HEK293 (cell line): ENCODE measurements at regions not wholly inside any gene's neighbourhood (a gene's known extent, or its start where the extent isn't known, plus 50 kb on each side); places are given as distances from the start of the nearest gene placed in this dataset.

ENCODE experiments used
- CTCF ChIA-PET: fragments of 350-600 bp; formaldehyde crosslinking; extraction: SDS; loops from one replicate; lab custom pipeline; 2021; ENCODE audit warnings: antibody characterized with exemption; lab: Yijun Ruan, JAX
- POLR2A ChIA-PET: fragments of 300-600 bp; formaldehyde crosslinking; extraction: SDS; loops from one replicate; lab custom pipeline; 2020; ENCODE audit warnings: antibody characterized with exemption, inconsistent platforms; lab: Yijun Ruan, JAX
- H3K27ac ChIP-seq: fragments of 200-500 bp; sonication (Bioruptor generic); 2 replicates; pipeline ENCODE4 v1.5.1; 2014; ENCODE audit warnings: low read depth, low read length, control low read depth, inconsistent platforms; ENCODE audit errors: extremely low read depth
- H3K36me3 ChIP-seq, 2 experiments: fragments of 200-500 bp in 1 of 2; sonication (Bioruptor generic) in 1 of 2; 1 replicate in 1 of 2; 2 replicates in 1 of 2; pipeline ENCODE4 v1.5.1; 2014 to 2017; ENCODE audit warnings: inconsistent platforms in 2 of 2, low read length in 2 of 2; ENCODE audit not compliant: control insufficient read depth in 2 of 2, insufficient read depth in 1 of 2
- H3K4me1 ChIP-seq: fragments of 200-500 bp; sonication (Bioruptor generic); 2 replicates; pipeline ENCODE4 v1.5.1; 2014; ENCODE audit warnings: mild to moderate bottlenecking, low read length, inconsistent platforms; ENCODE audit not compliant: control insufficient read depth, insufficient read depth
- H3K4me3 ChIP-seq: 2 replicates; pipeline ENCODE4 v1.5.1; 2011; ENCODE audit warnings: low read depth, mild to moderate bottlenecking, control low read depth, low read length, moderate library complexity
- H3K9me3 ChIP-seq: fragments of 200-500 bp; sonication (Bioruptor generic); 2 replicates; pipeline ENCODE4 v1.5.1; 2014; ENCODE audit warnings: low read depth, low read length, inconsistent platforms; ENCODE audit not compliant: control insufficient read depth, insufficient read depth
- EGR2 ChIP-seq: fragments of 450-650 bp; formaldehyde crosslinking; IDR thresholded peaks from 2 replicates; pipeline ENCODE4 v1.5.1; 2016; ENCODE audit warnings: low read depth, missing biosample characterization, missing genetic modification characterization
- KLF1 ChIP-seq: fragments of 450-650 bp; formaldehyde crosslinking; IDR thresholded peaks from 2 replicates; pipeline ENCODE4 v1.5.1; 2016; ENCODE audit warnings: missing biosample characterization, missing genetic modification characterization
- PATZ1 ChIP-seq: fragments of 450-650 bp; formaldehyde crosslinking; IDR thresholded peaks from 2 replicates; pipeline ENCODE4 v1.5.1; 2016; ENCODE audit warnings: missing biosample characterization, missing genetic modification characterization
- PRDM1 ChIP-seq: fragments of 450-650 bp; formaldehyde crosslinking; IDR thresholded peaks from 2 replicates; pipeline ENCODE4; 2016; ENCODE audit warnings: missing biosample characterization, missing genetic modification characterization
- SCRT2 ChIP-seq: fragments of 450-650 bp; formaldehyde crosslinking; IDR thresholded peaks from 2 replicates; pipeline ENCODE4 v1.5.1; 2016; ENCODE audit warnings: missing biosample characterization, missing genetic modification characterization
- ZBTB44 ChIP-seq: fragments of 450-650 bp; IDR thresholded peaks from 2 replicates; pipeline ENCODE4 v1.5.1; 2018; ENCODE audit warnings: missing biosample characterization, mild to moderate bottlenecking, missing genetic modification characterization
- ZBTB48 ChIP-seq: fragments of 450-650 bp; formaldehyde crosslinking; IDR thresholded peaks from 2 replicates; pipeline ENCODE4 v1.5.1; 2016; ENCODE audit warnings: missing biosample characterization, missing genetic modification characterization
- ZBTB8A ChIP-seq: fragments of 450-650 bp; formaldehyde crosslinking; IDR thresholded peaks from 2 replicates; pipeline ENCODE4 v1.5.1; 2016; ENCODE audit warnings: missing biosample characterization, missing genetic modification characterization
- ZFP3 ChIP-seq: fragments of 450-650 bp; formaldehyde crosslinking; IDR thresholded peaks from 2 replicates; pipeline ENCODE4 v1.5.1; 2016; ENCODE audit warnings: low read depth, missing biosample characterization, missing genetic modification characterization
- ZFP69B ChIP-seq: fragments of 450-650 bp; formaldehyde crosslinking; IDR thresholded peaks from 2 replicates; pipeline ENCODE4 v1.5.1; 2016; ENCODE audit warnings: missing biosample characterization, missing genetic modification characterization
- ZNF132 ChIP-seq: fragments of 450-650 bp; formaldehyde crosslinking; IDR thresholded peaks from 2 replicates; pipeline ENCODE4 v1.5.1; 2017; ENCODE audit warnings: missing biosample characterization, missing genetic modification characterization, borderline replicate concordance
- ZNF148 ChIP-seq: fragments of 450-650 bp; formaldehyde crosslinking; IDR thresholded peaks from 2 replicates; pipeline ENCODE4 v1.5.0; 2017; ENCODE audit warnings: missing biosample characterization, missing genetic modification characterization, borderline replicate concordance
- ZNF169 ChIP-seq: fragments of 450-650 bp; formaldehyde crosslinking; IDR thresholded peaks from 2 replicates; pipeline ENCODE4 v1.5.1; 2016; ENCODE audit warnings: missing biosample characterization, missing genetic modification characterization
- ZNF174 ChIP-seq: fragments of 450-650 bp; formaldehyde crosslinking; IDR thresholded peaks from 2 replicates; pipeline ENCODE4 v1.5.0; 2017; ENCODE audit warnings: missing biosample characterization, mild to moderate bottlenecking, missing genetic modification characterization
- ZNF184 ChIP-seq: fragments of 450-650 bp; IDR thresholded peaks from 2 replicates; pipeline ENCODE4 v1.5.1; 2018; ENCODE audit warnings: missing biosample characterization, mild to moderate bottlenecking, missing genetic modification characterization
- ZNF26 ChIP-seq: fragments of 450-650 bp; formaldehyde crosslinking; IDR thresholded peaks from 2 replicates; pipeline ENCODE4 v1.5.1; 2016; ENCODE audit warnings: missing biosample characterization, missing genetic modification characterization
- ZNF354C ChIP-seq: fragments of 450-650 bp; formaldehyde crosslinking; IDR thresholded peaks from 2 replicates; pipeline ENCODE4 v1.5.1; 2016; ENCODE audit warnings: missing biosample characterization, missing genetic modification characterization, low read depth, borderline replicate concordance
- ZNF521 ChIP-seq: fragments of 450-650 bp; formaldehyde crosslinking; IDR thresholded peaks from 2 replicates; pipeline ENCODE4 v1.5.1; 2017; ENCODE audit warnings: missing biosample characterization, mild to moderate bottlenecking, missing genetic modification characterization
- ZNF544 ChIP-seq: fragments of 450-650 bp; formaldehyde crosslinking; IDR thresholded peaks from 2 replicates; pipeline ENCODE4 v1.5.0; 2017; ENCODE audit warnings: missing biosample characterization, missing genetic modification characterization
- ZNF571 ChIP-seq: fragments of 450-650 bp; formaldehyde crosslinking; IDR thresholded peaks from 2 replicates; pipeline ENCODE4 v1.5.0; 2017; ENCODE audit warnings: missing biosample characterization, missing genetic modification characterization
- ZNF600 ChIP-seq: fragments of 450-650 bp; formaldehyde crosslinking; IDR thresholded peaks from 2 replicates; pipeline ENCODE4 v1.5.1; 2016; ENCODE audit warnings: missing biosample characterization, missing genetic modification characterization
- TF ChIP-seq, protein P1 (sequence below): fragments of 450-650 bp; formaldehyde crosslinking; IDR thresholded peaks from 2 replicates; pipeline ENCODE4 v1.5.1; 2017; ENCODE audit warnings: missing biosample characterization, missing genetic modification characterization
- TF ChIP-seq, protein P2 (sequence below): fragments of 450-650 bp; formaldehyde crosslinking; IDR thresholded peaks from 2 replicates; pipeline ENCODE4 v1.5.1; 2016; ENCODE audit warnings: missing biosample characterization, missing genetic modification characterization, low read depth
- TF ChIP-seq, protein P3 (sequence below): fragments of 450-650 bp; formaldehyde crosslinking; IDR thresholded peaks from 2 replicates; pipeline ENCODE4 v1.5.1; 2017; ENCODE audit warnings: missing biosample characterization, missing genetic modification characterization

- Histone ChIP-seq H3K4me3 (no peak overlapping the region), H3K4me1 (no peaks in the 10 kb centered on the region), H3K36me3 (no peaks in the 10 kb centered on the region), H3K27ac (no peak overlapping the region), H3K9me3 (no peaks in the 10 kb centered on the region)
- ChIA-PET CTCF (interaction anchor here (1.0 to 1.9 kb wide), 2 partner anchors 19 to 174 kb away, joined by 3 to 7 read pairs; no protein-coding TSS in a partner anchor), POLR2A (no interaction called here)
- TF ChIP-seq ZBTB8A (tag by site-specific recombination): no peak
- TF ChIP-seq ZNF544 (tag by site-specific recombination): no peak
- TF ChIP-seq, protein P1, sequence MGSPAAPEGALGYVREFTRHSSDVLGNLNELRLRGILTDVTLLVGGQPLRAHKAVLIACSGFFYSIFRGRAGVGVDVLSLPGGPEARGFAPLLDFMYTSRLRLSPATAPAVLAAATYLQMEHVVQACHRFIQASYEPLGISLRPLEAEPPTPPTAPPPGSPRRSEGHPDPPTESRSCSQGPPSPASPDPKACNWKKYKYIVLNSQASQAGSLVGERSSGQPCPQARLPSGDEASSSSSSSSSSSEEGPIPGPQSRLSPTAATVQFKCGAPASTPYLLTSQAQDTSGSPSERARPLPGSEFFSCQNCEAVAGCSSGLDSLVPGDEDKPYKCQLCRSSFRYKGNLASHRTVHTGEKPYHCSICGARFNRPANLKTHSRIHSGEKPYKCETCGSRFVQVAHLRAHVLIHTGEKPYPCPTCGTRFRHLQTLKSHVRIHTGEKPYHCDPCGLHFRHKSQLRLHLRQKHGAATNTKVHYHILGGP (tag by site-specific recombination): no peak
- TF ChIP-seq PATZ1 (tag by site-specific recombination): no peak
- no peak for TF ChIP-seq EGR2 (tag by site-specific recombination)
- no peak for TF ChIP-seq ZNF571 (tag by site-specific recombination)
- TF ChIP-seq ZBTB44 (tag by site-specific recombination): no peak
- no peak for TF ChIP-seq SCRT2
- no peak for TF ChIP-seq ZFP3
- TF ChIP-seq, protein P2, sequence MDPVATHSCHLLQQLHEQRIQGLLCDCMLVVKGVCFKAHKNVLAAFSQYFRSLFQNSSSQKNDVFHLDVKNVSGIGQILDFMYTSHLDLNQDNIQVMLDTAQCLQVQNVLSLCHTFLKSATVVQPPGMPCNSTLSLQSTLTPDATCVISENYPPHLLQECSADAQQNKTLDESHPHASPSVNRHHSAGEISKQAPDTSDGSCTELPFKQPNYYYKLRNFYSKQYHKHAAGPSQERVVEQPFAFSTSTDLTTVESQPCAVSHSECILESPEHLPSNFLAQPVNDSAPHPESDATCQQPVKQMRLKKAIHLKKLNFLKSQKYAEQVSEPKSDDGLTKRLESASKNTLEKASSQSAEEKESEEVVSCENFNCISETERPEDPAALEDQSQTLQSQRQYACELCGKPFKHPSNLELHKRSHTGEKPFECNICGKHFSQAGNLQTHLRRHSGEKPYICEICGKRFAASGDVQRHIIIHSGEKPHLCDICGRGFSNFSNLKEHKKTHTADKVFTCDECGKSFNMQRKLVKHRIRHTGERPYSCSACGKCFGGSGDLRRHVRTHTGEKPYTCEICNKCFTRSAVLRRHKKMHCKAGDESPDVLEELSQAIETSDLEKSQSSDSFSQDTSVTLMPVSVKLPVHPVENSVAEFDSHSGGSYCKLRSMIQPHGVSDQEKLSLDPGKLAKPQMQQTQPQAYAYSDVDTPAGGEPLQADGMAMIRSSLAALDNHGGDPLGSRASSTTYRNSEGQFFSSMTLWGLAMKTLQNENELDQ: no peak
- no peak for TF ChIP-seq ZNF521
- no peak for TF ChIP-seq ZFP69B (tag by site-specific recombination)
- TF ChIP-seq ZNF354C (tag by site-specific recombination): no peak
- no peak for TF ChIP-seq ZNF600
- no peak for TF ChIP-seq ZNF148 (tag by site-specific recombination)
Observed at GRCh38 chr16:82282662-82283061, 112.6 kb upstream of the MPHOSPH6 start.

DNA sequence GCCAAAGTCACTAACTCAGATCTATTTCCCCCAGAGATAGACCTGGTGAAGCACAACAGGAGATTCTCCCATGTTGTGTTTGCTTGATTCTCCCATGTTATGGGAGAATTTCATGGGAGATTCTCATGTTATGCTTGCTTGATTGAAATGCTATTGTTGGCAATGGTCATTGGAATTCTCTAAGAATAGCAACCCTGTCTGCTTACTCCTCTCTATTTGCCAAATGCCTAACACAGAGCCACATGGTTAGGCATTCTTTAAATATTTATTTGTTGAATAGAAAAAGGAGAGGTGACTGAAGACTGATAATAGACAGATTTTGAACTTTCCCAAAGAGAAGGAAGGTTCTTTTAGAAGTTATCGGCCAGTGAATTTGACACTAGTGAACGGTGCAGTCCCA, 111.5 kb upstream of the MPHOSPH6 start:
- POLR2A ChIA-PET: no interaction called here
- no peak overlapping the region for H3K27ac ChIP-seq
- no peaks in the 10 kb centered on the region for H3K9me3 ChIP-seq
- H3K4me1 ChIP-seq: no peaks in the 10 kb centered on the region
- H3K36me3 ChIP-seq: no peaks in the 10 kb centered on the region
- CTCF ChIA-PET: no interaction called here
- H3K4me3 ChIP-seq: no peak overlapping the region
- TF ChIP-seq ZNF544 (tag by site-specific recombination): no peak
- TF ChIP-seq, protein P3, sequence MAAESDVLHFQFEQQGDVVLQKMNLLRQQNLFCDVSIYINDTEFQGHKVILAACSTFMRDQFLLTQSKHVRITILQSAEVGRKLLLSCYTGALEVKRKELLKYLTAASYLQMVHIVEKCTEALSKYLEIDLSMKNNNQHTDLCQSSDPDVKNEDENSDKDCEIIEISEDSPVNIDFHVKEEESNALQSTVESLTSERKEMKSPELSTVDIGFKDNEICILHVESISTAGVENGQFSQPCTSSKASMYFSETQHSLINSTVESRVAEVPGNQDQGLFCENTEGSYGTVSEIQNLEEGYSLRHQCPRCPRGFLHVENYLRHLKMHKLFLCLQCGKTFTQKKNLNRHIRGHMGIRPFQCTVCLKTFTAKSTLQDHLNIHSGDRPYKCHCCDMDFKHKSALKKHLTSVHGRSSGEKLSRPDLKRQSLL (tag by site-specific recombination): no peak
- no peak for TF ChIP-seq ZNF169 (tag by site-specific recombination)
- no peak for TF ChIP-seq ZNF132 (tag by site-specific recombination)
- no peak for TF ChIP-seq ZNF600
- TF ChIP-seq ZNF26 (tag by site-specific recombination): no peak
- TF ChIP-seq PRDM1: no peak
- TF ChIP-seq ZBTB48: no peak
- TF ChIP-seq KLF1 (tag by site-specific recombination): no peak
- no peak for TF ChIP-seq ZNF184
- TF ChIP-seq ZNF174 (tag by site-specific recombination): no peak
